ENCODE measurements at regions not wholly inside any gene's neighbourhood (a gene's known extent, or its start where the extent isn't known, plus 50 kb on each side); places are given as distances from the start of the nearest gene placed in this dataset.

- intact Hi-C loops (cut with micrococcal nuclease; ENCODE audit: unreplicated experiment) = no loop called here
- CTCF ChIA-PET = no interaction called here
- no peak overlapping the region for H3K4me3 Mint-ChIP-seq (ENCODE audit: low read depth, unreplicated experiment)
Measured at GRCh38 chr15:79602731-79603130, 170.6 kb downstream of the MINAR1 start.

GRCh38 chr15:79606831-79607355, 174.8 kb downstream of the MINAR1 start:
- Mint-ChIP-seq H3K4me1 (ENCODE audit: low read depth, unreplicated experiment) (no peaks in the 10 kb centered on the region), H3K36me3 (ENCODE audit: insufficient read depth, unreplicated experiment) (no peaks in the 10 kb centered on the region), H3K4me3 (ENCODE audit: low read depth, unreplicated experiment) (no peak overlapping the region), H3K27ac (ENCODE audit: unreplicated experiment) (no peak overlapping the region), H3K9me3 (ENCODE audit: low read depth, unreplicated experiment) (no peaks in the 10 kb centered on the region), H3K27me3 (ENCODE audit: unreplicated experiment) (peaks cover 71% of the 10 kb centered on the region)
- TF ChIP-seq CTCF (IDR thresholded peaks at IDR 0.05; ENCODE audit: unreplicated experiment) = no peak
- CTCF ChIA-PET = no interaction called here
- DNase-seq = no peak
- BruUV-seq (replicated peaks) = no TSS peak
- intact Hi-C loops (cut with micrococcal nuclease; ENCODE audit: unreplicated experiment) = no loop called here

More at GRCh38 chr15:79602731-79603130, 170.6 kb downstream of the MINAR1 start:
- no peak for TF ChIP-seq CTCF (IDR thresholded peaks at IDR 0.05; ENCODE audit: unreplicated experiment)
- Mint-ChIP-seq H3K9me3 (ENCODE audit: low read depth, unreplicated experiment) (peaks cover 3% of the 10 kb centered on the region), H3K27ac (ENCODE audit: unreplicated experiment) (no peak overlapping the region), H3K36me3 (ENCODE audit: insufficient read depth, unreplicated experiment) (no peaks in the 10 kb centered on the region), H3K4me1 (ENCODE audit: low read depth, unreplicated experiment) (no peaks in the 10 kb centered on the region), H3K27me3 (ENCODE audit: unreplicated experiment) (peaks cover 96% of the 10 kb centered on the region)
- BruUV-seq (replicated peaks) = no TSS peak
- DNase-seq = no peak

GRCh38 chr15:79608066-79608864, 176.1 kb downstream of the MINAR1 start:
- Mint-ChIP-seq H3K27me3 (ENCODE audit: unreplicated experiment) (peaks cover 57% of the 10 kb centered on the region), H3K36me3 (ENCODE audit: insufficient read depth, unreplicated experiment) (no peaks in the 10 kb centered on the region), H3K9me3 (ENCODE audit: low read depth, unreplicated experiment) (no peaks in the 10 kb centered on the region), H3K4me1 (ENCODE audit: low read depth, unreplicated experiment) (no peaks in the 10 kb centered on the region), H3K4me3 (ENCODE audit: low read depth, unreplicated experiment) (no peak overlapping the region), H3K27ac (ENCODE audit: unreplicated experiment) (no peak overlapping the region)
- no peak for TF ChIP-seq CTCF (IDR thresholded peaks at IDR 0.05; ENCODE audit: unreplicated experiment)
- intact Hi-C loops (cut with micrococcal nuclease; ENCODE audit: unreplicated experiment) = no loop called here
- CTCF ChIA-PET = no interaction called here
- BruUV-seq (replicated peaks) = no TSS peak
- DNase-seq = no peak

GRCh38 chr15:79609506-79609905, 177.4 kb downstream of the MINAR1 start:
- Mint-ChIP-seq H3K9me3 (ENCODE audit: low read depth, unreplicated experiment) (no peaks in the 10 kb centered on the region), H3K4me3 (ENCODE audit: low read depth, unreplicated experiment) (no peak overlapping the region), H3K4me1 (ENCODE audit: low read depth, unreplicated experiment) (no peaks in the 10 kb centered on the region), H3K27ac (ENCODE audit: unreplicated experiment) (no peak overlapping the region), H3K36me3 (ENCODE audit: insufficient read depth, unreplicated experiment) (no peaks in the 10 kb centered on the region), H3K27me3 (ENCODE audit: unreplicated experiment) (peaks cover 45% of the 10 kb centered on the region)
- no TSS peak for BruUV-seq (replicated peaks)
- TF ChIP-seq CTCF (IDR thresholded peaks at IDR 0.05; ENCODE audit: unreplicated experiment) = no peak
- intact Hi-C loops (cut with micrococcal nuclease; ENCODE audit: unreplicated experiment) = no loop called here
- CTCF ChIA-PET = no interaction called here
- no peak for DNase-seq
